ENCODE measurements at regions not wholly inside any gene's neighbourhood (a gene's known extent, or its start where the extent isn't known, plus 50 kb on each side); places are given as distances from the start of the nearest gene placed in this dataset.

DNA sequence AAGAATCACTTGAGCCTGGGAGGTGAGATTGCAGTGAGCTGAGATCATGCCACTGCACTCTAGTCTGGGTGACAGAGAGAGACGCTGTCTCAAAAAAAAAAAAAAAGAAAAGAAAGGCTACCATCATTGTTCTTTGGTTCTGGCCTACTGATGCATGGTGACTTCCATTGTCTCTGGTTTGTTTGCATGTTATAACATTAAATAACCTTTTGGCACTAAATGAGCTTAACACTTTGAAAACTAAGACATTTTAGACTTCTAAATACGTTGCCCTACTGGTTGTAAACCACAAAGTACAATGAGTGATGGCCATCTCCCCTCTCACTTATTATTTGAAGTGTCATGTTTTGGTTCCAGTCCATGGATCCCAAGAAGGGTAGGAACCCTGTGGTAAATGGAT lies 152.9 kb upstream of the CPM start:
- TF ChIP-seq, protein P1, sequence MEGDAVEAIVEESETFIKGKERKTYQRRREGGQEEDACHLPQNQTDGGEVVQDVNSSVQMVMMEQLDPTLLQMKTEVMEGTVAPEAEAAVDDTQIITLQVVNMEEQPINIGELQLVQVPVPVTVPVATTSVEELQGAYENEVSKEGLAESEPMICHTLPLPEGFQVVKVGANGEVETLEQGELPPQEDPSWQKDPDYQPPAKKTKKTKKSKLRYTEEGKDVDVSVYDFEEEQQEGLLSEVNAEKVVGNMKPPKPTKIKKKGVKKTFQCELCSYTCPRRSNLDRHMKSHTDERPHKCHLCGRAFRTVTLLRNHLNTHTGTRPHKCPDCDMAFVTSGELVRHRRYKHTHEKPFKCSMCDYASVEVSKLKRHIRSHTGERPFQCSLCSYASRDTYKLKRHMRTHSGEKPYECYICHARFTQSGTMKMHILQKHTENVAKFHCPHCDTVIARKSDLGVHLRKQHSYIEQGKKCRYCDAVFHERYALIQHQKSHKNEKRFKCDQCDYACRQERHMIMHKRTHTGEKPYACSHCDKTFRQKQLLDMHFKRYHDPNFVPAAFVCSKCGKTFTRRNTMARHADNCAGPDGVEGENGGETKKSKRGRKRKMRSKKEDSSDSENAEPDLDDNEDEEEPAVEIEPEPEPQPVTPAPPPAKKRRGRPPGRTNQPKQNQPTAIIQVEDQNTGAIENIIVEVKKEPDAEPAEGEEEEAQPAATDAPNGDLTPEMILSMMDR (IDR thresholded peaks at IDR 0.05) = no peak
- TF ChIP-seq POLR2A (IDR thresholded peaks at IDR 0.05) = no peak
